IMR-90 (cell line): ENCODE measurements at regions not wholly inside any gene's neighbourhood (a gene's known extent, or its start where the extent isn't known, plus 50 kb on each side); places are given as distances from the start of the nearest gene placed in this dataset.

Experiments used
- ATAC-seq: fragments of 200-7000 bp; cut with Tn5 transposase; 2 replicates; pipeline ENCODE4 v1.9.1; 2020; ENCODE audit warnings: low read depth, mild to moderate bottlenecking, moderate library complexity
- BruUV-seq: library from RNA; stranded (reverse); fragments of 400-500 nt; replicated peaks from 2 replicates; lab custom pipeline; 2021; lab: Mats Ljungman, UMichigan
- CTCF ChIA-PET: fragments of 300-600 bp; formaldehyde crosslinking; extraction: SDS; loops from one replicate; lab custom pipeline; 2021; ENCODE audit warnings: antibody characterized with exemption; lab: Yijun Ruan, JAX
- POLR2A ChIA-PET: fragments of 300-600 bp; sonication (Branson Sonifier 250); formaldehyde crosslinking; loops from one replicate; lab custom pipeline; 2022; ENCODE audit warnings: antibody characterized with exemption; ENCODE audit not compliant: unreplicated experiment; lab: Charles Lee
- DNase-seq: peaks from one replicate; pipeline ENCODE4 v3.0.0; 2013
- H2AFZ ChIP-seq: replicated peaks from 2 replicates; pipeline ENCODE3; 2013; ENCODE audit warnings: low read length, mild to moderate bottlenecking; ENCODE audit not compliant: poor library complexity
- H2AK5ac ChIP-seq: 2 replicates; pipeline ENCODE4 v1.6.1; 2013; ENCODE audit warnings: low read depth, low read length, inconsistent platforms
- H2AK9ac ChIP-seq: replicated peaks from 2 replicates; pipeline ENCODE3; 2013; ENCODE audit warnings: mild to moderate bottlenecking, low read depth, low read length, moderate library complexity; ENCODE audit not compliant: poor library complexity
- H2BK120ac ChIP-seq: 2 replicates; pipeline ENCODE4 v1.6.1; 2013; ENCODE audit warnings: low read depth, low read length, inconsistent platforms
- H2BK15ac ChIP-seq: 3 replicates; pipeline ENCODE4 v1.6.1; 2013; ENCODE audit warnings: low read depth, low read length, inconsistent platforms
- H2BK20ac ChIP-seq: 2 replicates; pipeline ENCODE4 v1.6.1; 2013; ENCODE audit warnings: low read depth, mild to moderate bottlenecking, inconsistent platforms, low read length, moderate library complexity
- H2BK5ac ChIP-seq: 2 replicates; pipeline ENCODE4 v1.6.1; 2013; ENCODE audit warnings: mild to moderate bottlenecking, low read depth, low read length, inconsistent platforms; ENCODE audit not compliant: poor library complexity, severe bottlenecking
- H3K14ac ChIP-seq: replicated peaks from 2 replicates; pipeline ENCODE4 v1.6.1; 2013; ENCODE audit warnings: low read depth, low read length, inconsistent platforms
- H3K18ac ChIP-seq: 2 replicates; pipeline ENCODE4 v1.6.1; 2013; ENCODE audit warnings: low read depth, low read length, control low read depth
- H3K23ac ChIP-seq: 2 replicates; pipeline ENCODE4 v1.6.1; 2013; ENCODE audit warnings: low read depth, low read length, inconsistent platforms
- H3K27ac ChIP-seq: 2 replicates; pipeline ENCODE4 v1.5.1; 2013; ENCODE audit warnings: mild to moderate bottlenecking, control low read depth, low read length; ENCODE audit not compliant: insufficient read depth
- H3K27me3 ChIP-seq: 2 replicates; pipeline ENCODE4 v1.6.1; 2013; ENCODE audit warnings: low read length; ENCODE audit not compliant: control insufficient read depth, insufficient read depth
- H3K36me3 ChIP-seq: 2 replicates; pipeline ENCODE4 v1.6.1; 2013; ENCODE audit warnings: low read length, mixed read lengths; ENCODE audit not compliant: control insufficient read depth, insufficient read depth
- H3K4ac ChIP-seq: 2 replicates; pipeline ENCODE4 v1.6.1; 2013; ENCODE audit warnings: low read depth, low read length, inconsistent platforms
- H3K4me1 ChIP-seq: 2 replicates; pipeline ENCODE4 v1.6.1; 2013; ENCODE audit warnings: low read length, mixed read lengths; ENCODE audit not compliant: control insufficient read depth, insufficient read depth
- H3K4me2 ChIP-seq: 2 replicates; pipeline ENCODE4 v1.6.1; 2013; ENCODE audit warnings: low read depth, mild to moderate bottlenecking, control low read depth, low read length, moderate library complexity
- H3K4me3 ChIP-seq: 2 replicates; pipeline ENCODE4 v1.5.1; 2013; ENCODE audit warnings: low read depth, mild to moderate bottlenecking, control low read depth, low read length, moderate library complexity; ENCODE audit not compliant: insufficient read depth
- H3K56ac ChIP-seq: 2 replicates; pipeline ENCODE4 v1.6.1; 2013; ENCODE audit warnings: low read length, inconsistent platforms; ENCODE audit not compliant: insufficient read depth; ENCODE audit errors: extremely low read depth
- H3K79me1 ChIP-seq, 2 experiments: 2 replicates each; pipeline ENCODE4 v1.6.1; 2013; ENCODE audit warnings: low read length in 2 of 2, inconsistent platforms in 1 of 2, low read depth in 1 of 2
- H3K9ac ChIP-seq: 2 replicates; pipeline ENCODE4 v1.6.1; 2013; ENCODE audit warnings: low read depth, low read length, control low read depth
- H3K9me1 ChIP-seq: 2 replicates; pipeline ENCODE4 v1.6.1; 2013; ENCODE audit warnings: low read length, inconsistent platforms; ENCODE audit not compliant: insufficient read depth
- H3K9me3 ChIP-seq: 2 replicates; pipeline ENCODE4 v1.6.1; 2013; ENCODE audit warnings: low read length; ENCODE audit not compliant: control insufficient read depth, insufficient read depth
- H4K20me1 ChIP-seq: 2 replicates; pipeline ENCODE4 v1.6.1; 2013; ENCODE audit warnings: low read length, inconsistent platforms; ENCODE audit not compliant: insufficient read depth
- H4K5ac ChIP-seq: 2 replicates; pipeline ENCODE4 v1.6.1; 2013; ENCODE audit warnings: mild to moderate bottlenecking, low read depth, low read length, control low read depth
- H4K8ac ChIP-seq, 2 experiments: 2 replicates each; pipeline ENCODE4 v1.6.1; 2013; ENCODE audit warnings: low read depth in 2 of 2, low read length in 2 of 2, control low read depth in 1 of 2, inconsistent platforms in 1 of 2
- H4K91ac ChIP-seq: 2 replicates; pipeline ENCODE4 v1.6.1; 2013; ENCODE audit warnings: low read depth, low read length, inconsistent platforms; ENCODE audit not compliant: insufficient read depth
- CEBPB ChIP-seq: IDR thresholded peaks from 2 replicates; pipeline ENCODE4 v1.6.1; 2012; ENCODE audit warnings: low read depth, low read length, improper control_type of control experiment
- CHD1 ChIP-seq: IDR thresholded peaks from 2 replicates; pipeline ENCODE4 v1.6.1; 2012; ENCODE audit warnings: low read depth, low read length, improper control_type of control experiment
- MXI1 ChIP-seq: IDR thresholded peaks from 2 replicates; pipeline ENCODE4 v1.6.1; 2012; ENCODE audit warnings: low read depth, mild to moderate bottlenecking, low read length, moderate library complexity, borderline replicate concordance
- RCOR1 ChIP-seq: IDR thresholded peaks from 2 replicates; pipeline ENCODE4 v1.6.1; 2012; ENCODE audit warnings: mild to moderate bottlenecking, low read length, improper control_type of control experiment; ENCODE audit not compliant: insufficient replicate concordance
- WGBS, 2 experiments: methylation state at CpG; one replicate each; pipeline versions ENCODE4 v1.1.5 to v1.1.7; 2013; ENCODE audit warnings: missing lambda C conversion rate in 2 of 2; ENCODE audit not compliant: insufficient read length in 1 of 2; ENCODE audit errors: extremely low coverage in 2 of 2; 5-methylcytosine and 5-hydroxymethylcytosine counted together
- dilution Hi-C: fragments of 300-500 bp; cut with HindIII; formaldehyde crosslinking; loops from one replicate; pipeline ENCODE4 v1.14.3; 2018; ENCODE audit warnings: low sequenced_read_pairs; ENCODE audit not compliant: unreplicated experiment
- in situ Hi-C: fragments of 300-500 bp; cut with MboI; formaldehyde crosslinking; loops from 3 replicates; pipeline ENCODE4 v1.14.3; 2019; ENCODE audit warnings: low sequenced_read_pairs, inconsistent platforms, mixed read lengths
- intact Hi-C: fragments of 100-400 bp; cut with micrococcal nuclease; formaldehyde crosslinking; loops from 2 replicates; pipeline ENCODE4 v1.10.0; 2022
- TF ChIP-seq, protein P1 (sequence below): conservative IDR thresholded peaks from 2 replicates; pipeline ENCODE4 v1.5.1; 2012; ENCODE audit warnings: mild to moderate bottlenecking, low read depth, low read length, improper control_type of control experiment
- TF ChIP-seq, protein P2 (sequence below): fragments of 150-350 bp; IDR thresholded peaks from 2 replicates; pipeline ENCODE4 v1.6.1; 2017; ENCODE audit warnings: mild to moderate bottlenecking, antibody characterized with exemption, low read length, low read depth

DNA sequence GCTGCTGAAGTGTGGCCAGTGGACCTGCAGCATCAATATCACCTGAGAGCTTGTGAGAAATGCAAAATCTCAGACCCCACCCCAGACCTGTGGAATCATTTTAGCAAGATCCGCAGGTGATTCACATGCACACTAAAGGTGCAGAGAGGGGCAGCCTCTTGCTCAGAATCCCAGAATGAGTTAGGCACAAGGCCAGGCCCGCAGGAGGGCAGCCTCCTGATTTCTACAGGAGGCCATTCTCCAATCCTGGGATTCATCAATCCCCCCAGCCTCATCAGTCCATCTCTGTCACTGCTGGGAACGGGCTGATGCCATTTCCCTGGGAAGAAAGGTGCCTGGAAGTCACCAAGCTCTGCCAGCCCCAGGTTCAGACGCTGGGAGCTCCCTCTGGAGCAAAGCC is 63.0 kb upstream of the GPR26 start:
- in situ Hi-C loops: no loop called here
- ATAC-seq (no peak), DNase-seq (no peak)
- no peak overlapping the region for H2BK20ac ChIP-seq
- H3K23ac ChIP-seq: no peak overlapping the region
- H3K4ac ChIP-seq: no peak overlapping the region
- TF ChIP-seq, protein P1, sequence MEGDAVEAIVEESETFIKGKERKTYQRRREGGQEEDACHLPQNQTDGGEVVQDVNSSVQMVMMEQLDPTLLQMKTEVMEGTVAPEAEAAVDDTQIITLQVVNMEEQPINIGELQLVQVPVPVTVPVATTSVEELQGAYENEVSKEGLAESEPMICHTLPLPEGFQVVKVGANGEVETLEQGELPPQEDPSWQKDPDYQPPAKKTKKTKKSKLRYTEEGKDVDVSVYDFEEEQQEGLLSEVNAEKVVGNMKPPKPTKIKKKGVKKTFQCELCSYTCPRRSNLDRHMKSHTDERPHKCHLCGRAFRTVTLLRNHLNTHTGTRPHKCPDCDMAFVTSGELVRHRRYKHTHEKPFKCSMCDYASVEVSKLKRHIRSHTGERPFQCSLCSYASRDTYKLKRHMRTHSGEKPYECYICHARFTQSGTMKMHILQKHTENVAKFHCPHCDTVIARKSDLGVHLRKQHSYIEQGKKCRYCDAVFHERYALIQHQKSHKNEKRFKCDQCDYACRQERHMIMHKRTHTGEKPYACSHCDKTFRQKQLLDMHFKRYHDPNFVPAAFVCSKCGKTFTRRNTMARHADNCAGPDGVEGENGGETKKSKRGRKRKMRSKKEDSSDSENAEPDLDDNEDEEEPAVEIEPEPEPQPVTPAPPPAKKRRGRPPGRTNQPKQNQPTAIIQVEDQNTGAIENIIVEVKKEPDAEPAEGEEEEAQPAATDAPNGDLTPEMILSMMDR: no peak
- TF ChIP-seq MXI1: no peak
- TF ChIP-seq RCOR1: no peak
- no peak for TF ChIP-seq CEBPB
- TF ChIP-seq, protein P2, sequence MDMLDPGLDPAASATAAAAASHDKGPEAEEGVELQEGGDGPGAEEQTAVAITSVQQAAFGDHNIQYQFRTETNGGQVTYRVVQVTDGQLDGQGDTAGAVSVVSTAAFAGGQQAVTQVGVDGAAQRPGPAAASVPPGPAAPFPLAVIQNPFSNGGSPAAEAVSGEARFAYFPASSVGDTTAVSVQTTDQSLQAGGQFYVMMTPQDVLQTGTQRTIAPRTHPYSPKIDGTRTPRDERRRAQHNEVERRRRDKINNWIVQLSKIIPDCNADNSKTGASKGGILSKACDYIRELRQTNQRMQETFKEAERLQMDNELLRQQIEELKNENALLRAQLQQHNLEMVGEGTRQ: no peak
- no peak for TF ChIP-seq CHD1
- H4K91ac ChIP-seq: no peak overlapping the region
- no peaks in the 10 kb centered on the region for H3K9me1 ChIP-seq
- no peak overlapping the region for H2AFZ ChIP-seq
- no peak overlapping the region for H4K8ac ChIP-seq
- H3K4me2 ChIP-seq: no peak overlapping the region
- no peak overlapping the region for H2BK5ac ChIP-seq
- H3K14ac ChIP-seq: no peak overlapping the region
- H4K5ac ChIP-seq: no peak overlapping the region
- no peak overlapping the region for H3K18ac ChIP-seq
- no peaks in the 10 kb centered on the region for H3K79me1 ChIP-seq
- peaks cover 25% of the 10 kb centered on the region for H3K9me3 ChIP-seq
- no peak overlapping the region for H3K4me3 ChIP-seq
- H2AK9ac ChIP-seq: no peak overlapping the region
- CTCF ChIA-PET: interaction anchor here (0.6 kb wide), 1 partner anchor 12 kb away, joined by 3 read pairs; no protein-coding TSS in a partner anchor
- POLR2A ChIA-PET: no interaction called here
- H3K9ac ChIP-seq: no peak overlapping the region
- no peak overlapping the region for H2AK5ac ChIP-seq
- no peaks in the 10 kb centered on the region for H3K36me3 ChIP-seq
- H3K27me3 ChIP-seq: no peaks in the 10 kb centered on the region
- no peak overlapping the region for H3K56ac ChIP-seq
- intact Hi-C loops: no loop called here
- H2BK120ac ChIP-seq: no peak overlapping the region
- no TSS peak for BruUV-seq
- no peak overlapping the region for H2BK15ac ChIP-seq
- dilution Hi-C loops: no loop called here
- H4K20me1 ChIP-seq: no peaks in the 10 kb centered on the region
- WGBS, 2 experiments: 17% methylated on average over 1 of the region's 4 CpGs; no CpG with 5 or more reads in 1 of the 2 experiments
- H3K27ac ChIP-seq: no peak overlapping the region
- no peaks in the 10 kb centered on the region for H3K4me1 ChIP-seq
